GM19351 (cell line): ENCODE measurements at regions not wholly inside any gene's neighbourhood (a gene's known extent, or its start where the extent isn't known, plus 50 kb on each side); places are given as distances from the start of the nearest gene placed in this dataset.
"Not testable (repeated sequence)": the region's sequence is repeated elsewhere in the genome, so short reads cannot be mapped to it uniquely, and the experiment has no call there.

Source experiments
- ATAC-seq: cut with Tn5 transposase; IDR thresholded peaks from one replicate; pipeline ENCODE4 v1.9.1; 2021; ENCODE audit warnings: mild to moderate bottlenecking, moderate library complexity; ENCODE audit not compliant: unreplicated experiment

GRCh38 chr2:95654897-95655296, 63.1 kb downstream of the TRIM43 start:
- not testable (repeated sequence) for ATAC-seq

GRCh38 chr2:95656553-95656952, 64.8 kb downstream of the TRIM43 start:
- ATAC-seq = not testable (repeated sequence)

GRCh38 chr2:95657937-95658336, 66.1 kb downstream of the TRIM43 start:
- ATAC-seq = not testable (repeated sequence)

- ATAC-seq = not testable (repeated sequence)
Measured at GRCh38 chr2:95660766-95661562, 69.2 kb downstream of the TRIM43 start.

GRCh38 chr2:95663471-95664441, 72.0 kb downstream of the TRIM43 start:
- ATAC-seq = not testable (repeated sequence)

GRCh38 chr2:95666636-95667035, 74.8 kb downstream of the TRIM43 start:
- ATAC-seq = not testable (repeated sequence)

GRCh38 chr2:95667480-95667879, 75.7 kb downstream of the TRIM43 start:
- ATAC-seq = no peak

GRCh38 chr2:95668934-95669333, 77.1 kb downstream of the TRIM43 start:
- not testable (repeated sequence) for ATAC-seq

- ATAC-seq = no peak
Measured at GRCh38 chr2:95669441-95669991, 77.7 kb downstream of the TRIM43 start.

- no peak for ATAC-seq
Measured at GRCh38 chr2:95670167-95670566, 78.4 kb downstream of the TRIM43 start.

GRCh38 chr2:95670686-95671085, 78.9 kb downstream of the TRIM43 start:
- ATAC-seq = no peak

GRCh38 chr2:95671171-95671570, 79.4 kb downstream of the TRIM43 start:
- ATAC-seq = not testable (repeated sequence)

- not testable (repeated sequence) for ATAC-seq
Measured at GRCh38 chr2:95671992-95672391, 80.2 kb downstream of the TRIM43 start.

- ATAC-seq = not testable (repeated sequence)
Measured at GRCh38 chr2:95672500-95672899, 80.7 kb downstream of the TRIM43 start.

- ATAC-seq = no peak
Measured at GRCh38 chr2:95674186-95674585, 82.4 kb downstream of the TRIM43 start.

- not testable (repeated sequence) for ATAC-seq
Measured at GRCh38 chr2:95676573-95676972, 84.8 kb downstream of the TRIM43 start.

- no peak for ATAC-seq
Measured at GRCh38 chr2:95677346-95677745, 85.5 kb downstream of the TRIM43 start.

- ATAC-seq = not testable (repeated sequence)
Measured at GRCh38 chr2:95677833-95678232, 86.0 kb downstream of the TRIM43 start.

- ATAC-seq = not testable (repeated sequence)
Measured at GRCh38 chr2:95681158-95681557, 89.4 kb downstream of the TRIM43 start.

- ATAC-seq = not testable (repeated sequence)
Measured at GRCh38 chr2:95681589-95682081, 89.8 kb downstream of the TRIM43 start.
